ENCODE measurements at regions not wholly inside any gene's neighbourhood (a gene's known extent, or its start where the extent isn't known, plus 50 kb on each side); places are given as distances from the start of the nearest gene placed in this dataset.

GRCh38 chr1:98336472-98337083 is 324.9 kb upstream of the SNX7 start:
- TF ChIP-seq FOXK2 (IDR thresholded peaks at IDR 0.05) (no peak), SP1 (IDR thresholded peaks at IDR 0.05) (no peak), ELF4 (IDR thresholded peaks at IDR 0.05) (no peak), SUZ12 (IDR thresholded peaks at IDR 0.05) (no peak), FOXM1 (IDR thresholded peaks at IDR 0.05; ENCODE audit: borderline replicate concordance) (no peak), ARNT (IDR thresholded peaks at IDR 0.05) (no peak), FOXA1 (IDR thresholded peaks at IDR 0.05) (no peak), PKNOX1 (IDR thresholded peaks at IDR 0.05) (no peak), TARDBP (IDR thresholded peaks at IDR 0.05) (no peak), NFRKB (IDR thresholded peaks at IDR 0.05) (no peak), ZNF384 (IDR thresholded peaks at IDR 0.05) (no peak), BHLHE40 (IDR thresholded peaks at IDR 0.05; ENCODE audit: borderline replicate concordance) (no peak), HDGF (IDR thresholded peaks at IDR 0.05; ENCODE audit: borderline replicate concordance) (no peak)
